ENCODE measurements at regions not wholly inside any gene's neighbourhood (a gene's known extent, or its start where the extent isn't known, plus 50 kb on each side); places are given as distances from the start of the nearest gene placed in this dataset.

GRCh38 chr2:234430871-234431270, 66.0 kb downstream of the ARL4C start:
- TF ChIP-seq POLR2A (IDR thresholded peaks at IDR 0.05) (no peak), CTCF (IDR thresholded peaks at IDR 0.05) (no peak)

Measured in prostate gland (tissue), 2 donors.